Left renal pelvis (tissue), 4 donors: ENCODE measurements at regions not wholly inside any gene's neighbourhood (a gene's known extent, or its start where the extent isn't known, plus 50 kb on each side); places are given as distances from the start of the nearest gene placed in this dataset.
"Not testable (repeated sequence)": the region's sequence is repeated elsewhere in the genome, so short reads cannot be mapped to it uniquely, and the experiment has no call there.

Source experiments
- DNase-seq, 4 donors: peaks; one replicate each; pipeline ENCODE4 v3.0.0-alpha.2; 2013; ENCODE audit warnings: low read depth in 4 of 4, low spot score in 3 of 4

GRCh38 chrX:40260146-40260747 is 162.5 kb upstream of the BCOR start:
- DNase-seq, result no peak

- no peak for DNase-seq
Observed at GRCh38 chrX:40258909-40259308, 161.2 kb upstream of the BCOR start.

GRCh38 chrX:40253771-40254170 is 156.0 kb upstream of the BCOR start:
- DNase-seq, result no peak

GRCh38 chrX:40249582-40249981 is 151.8 kb upstream of the BCOR start:
- DNase-seq, result no peak

DNA sequence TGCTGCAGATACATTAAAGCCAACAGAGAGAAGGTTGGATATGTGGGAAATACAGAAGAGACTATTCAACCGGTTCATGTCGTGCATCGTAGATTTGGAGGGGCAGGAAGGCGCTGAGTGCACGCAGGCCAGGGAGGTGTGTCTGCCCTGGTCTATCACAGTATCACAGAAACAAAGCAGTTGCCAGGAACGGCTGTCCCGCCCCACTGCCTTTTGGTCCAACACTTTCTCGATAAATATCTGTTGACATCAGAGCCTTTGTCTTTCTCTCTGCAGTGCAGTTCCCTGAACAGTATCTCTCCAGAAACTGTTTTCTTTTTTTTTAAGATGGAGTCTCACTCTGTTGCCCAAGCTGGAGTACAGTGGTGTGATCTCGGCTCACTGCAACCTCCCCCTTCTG is 151.1 kb upstream of the BCOR start:
- no peak for DNase-seq

- DNase-seq, result no peak
Observed at GRCh38 chrX:40247848-40248622, 150.3 kb upstream of the BCOR start.

DNA sequence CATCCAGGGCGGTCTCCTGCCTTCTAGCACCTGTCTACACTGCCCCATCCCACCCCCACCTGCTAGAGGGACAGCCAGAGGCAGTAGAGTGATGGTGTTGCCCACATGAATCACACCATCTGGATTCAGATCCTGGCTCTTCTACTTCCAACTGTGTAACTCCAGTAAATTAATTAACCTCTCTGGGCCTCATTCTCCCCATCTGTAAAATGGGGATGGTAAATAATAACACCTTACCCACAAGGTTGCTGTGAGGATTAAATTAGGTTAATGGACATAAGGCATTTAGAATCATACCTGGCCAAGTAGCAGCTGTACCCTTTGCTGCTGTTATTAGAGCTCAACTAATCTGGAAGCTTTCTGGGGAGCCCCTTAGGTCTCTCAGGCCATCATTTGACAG is 149.6 kb upstream of the BCOR start:
- DNase-seq, result no peak

DNA sequence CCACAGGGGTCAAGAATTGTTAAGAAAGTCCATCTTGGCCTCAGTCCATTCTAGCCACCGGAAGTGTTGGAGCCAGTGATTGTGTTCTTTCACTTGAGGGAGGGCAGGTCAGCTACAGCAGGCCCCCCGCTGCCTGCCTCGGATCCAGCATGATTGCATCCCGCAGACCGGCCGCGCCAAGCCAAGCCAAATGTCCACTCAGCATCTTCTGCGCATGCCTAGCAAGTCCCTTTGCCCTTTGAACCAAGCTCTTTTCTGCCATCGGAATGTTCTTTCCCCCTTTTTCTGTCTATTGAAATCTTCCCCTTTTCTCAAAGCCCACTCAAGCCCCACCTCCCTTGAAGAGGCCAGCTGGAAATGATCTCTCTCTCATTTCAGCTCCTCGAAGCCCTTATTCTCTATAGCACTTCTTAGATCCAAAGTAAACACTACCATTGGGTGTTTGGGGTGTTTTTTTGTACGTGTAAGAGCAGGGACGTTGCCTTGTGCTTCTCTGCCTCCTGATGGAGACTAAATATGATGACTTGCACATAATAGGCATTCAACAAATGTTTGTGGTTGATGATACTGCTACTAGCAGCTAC is 147.8 kb upstream of the BCOR start:
- no peak for DNase-seq

DNA sequence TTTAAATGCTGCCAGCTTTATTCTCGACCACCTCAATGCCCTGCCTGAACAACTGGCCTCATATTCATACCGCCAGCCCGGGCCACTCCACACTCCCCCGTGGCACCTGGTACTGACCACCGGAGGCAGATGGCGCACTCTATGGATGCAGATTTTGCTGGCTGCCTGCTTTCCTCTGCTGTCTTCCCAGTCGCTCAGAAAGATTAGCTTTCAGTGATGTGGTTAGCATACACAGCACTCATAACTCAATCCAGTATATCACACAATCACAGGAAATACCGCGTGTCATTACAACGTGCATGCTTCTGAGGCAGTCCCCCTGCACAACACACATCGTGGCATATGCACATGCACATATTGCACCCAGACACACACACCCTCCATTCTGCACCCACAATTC is 147.2 kb upstream of the BCOR start:
- DNase-seq, result no peak

GRCh38 chrX:40243755-40244515 is 146.2 kb upstream of the BCOR start:
- no peak for DNase-seq

DNA sequence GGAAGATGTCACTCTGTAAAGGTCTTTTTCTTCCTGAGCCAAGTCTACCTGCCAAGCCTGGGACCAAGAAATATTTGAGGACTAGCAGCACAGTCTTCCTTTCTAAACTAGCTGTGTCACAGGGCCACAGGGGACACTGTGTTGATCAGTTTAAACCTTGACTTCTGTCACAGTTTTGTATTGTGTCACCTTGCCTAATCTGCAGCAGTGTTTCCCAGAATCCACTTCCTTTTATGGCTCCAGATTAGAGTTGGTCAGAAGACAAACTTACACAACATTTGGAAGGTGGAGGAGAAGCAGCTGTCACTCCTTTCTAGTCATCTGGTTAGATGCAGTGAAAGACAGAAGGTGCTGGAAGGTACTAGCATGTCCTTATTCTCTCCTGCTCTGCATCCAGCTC is 143.1 kb upstream of the BCOR start:
- no peak for DNase-seq

- no peak for DNase-seq
Observed at GRCh38 chrX:40237731-40238178, 140.0 kb upstream of the BCOR start.

DNA sequence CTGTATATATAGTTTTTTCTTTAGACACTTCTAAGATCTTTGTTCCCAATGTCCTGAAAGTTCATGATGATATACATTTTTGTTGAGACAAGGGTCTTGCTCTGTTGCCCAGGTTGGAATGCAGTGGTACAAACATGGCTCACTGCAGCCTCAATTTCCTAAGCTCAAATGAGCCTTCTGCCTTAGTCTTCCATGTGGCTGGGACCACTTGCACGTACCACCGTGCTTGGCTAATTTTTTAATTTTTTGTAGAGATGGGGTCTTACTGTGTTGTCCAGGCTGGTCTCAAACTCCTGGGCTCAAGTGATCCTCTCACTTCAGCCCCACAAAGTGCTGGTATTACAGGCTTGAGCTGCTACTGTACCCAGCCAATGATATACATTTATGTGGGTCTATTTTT is 132.9 kb upstream of the BCOR start:
- no peak for DNase-seq

GRCh38 chrX:40227125-40227524 is 129.4 kb upstream of the BCOR start:
- DNase-seq, result no peak

GRCh38 chrX:40224658-40225057 is 126.9 kb upstream of the BCOR start:
- no peak for DNase-seq

GRCh38 chrX:40222612-40223011 is 124.9 kb upstream of the BCOR start:
- not testable (repeated sequence) for DNase-seq

GRCh38 chrX:40213092-40213491 is 115.3 kb upstream of the BCOR start:
- DNase-seq, result no peak

DNA sequence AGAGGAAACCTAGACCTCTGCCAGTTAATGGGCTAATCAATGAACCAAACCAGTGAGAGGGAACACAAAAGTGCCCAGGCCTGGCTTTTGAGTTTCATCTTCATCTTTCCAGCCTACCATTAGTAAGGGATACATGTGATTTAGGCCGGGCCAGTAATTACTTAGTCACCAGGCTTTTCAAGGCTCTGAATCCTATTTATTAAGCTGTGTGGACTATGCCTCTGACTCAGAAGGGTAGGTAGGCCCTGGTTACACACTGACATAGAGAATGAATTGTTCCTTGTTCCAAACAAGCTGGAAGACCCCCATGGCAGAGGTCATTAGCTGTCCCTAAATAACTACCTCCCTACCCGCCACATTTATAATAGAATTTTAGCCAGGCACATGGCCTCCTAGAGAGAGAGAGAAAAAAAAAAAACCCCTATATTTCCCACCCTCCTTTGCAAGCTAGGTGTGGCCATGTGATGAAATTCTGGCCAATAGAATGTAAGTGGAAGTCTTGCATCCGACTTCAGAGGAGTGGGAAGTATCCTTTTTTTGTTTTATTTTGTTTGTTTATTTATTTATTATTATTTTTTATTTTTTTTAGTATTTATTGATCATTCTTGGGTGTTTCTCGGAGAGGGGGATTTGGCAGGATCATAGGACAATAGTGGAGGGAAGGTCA is 112.3 kb upstream of the BCOR start:
- DNase-seq, result no peak

DNA sequence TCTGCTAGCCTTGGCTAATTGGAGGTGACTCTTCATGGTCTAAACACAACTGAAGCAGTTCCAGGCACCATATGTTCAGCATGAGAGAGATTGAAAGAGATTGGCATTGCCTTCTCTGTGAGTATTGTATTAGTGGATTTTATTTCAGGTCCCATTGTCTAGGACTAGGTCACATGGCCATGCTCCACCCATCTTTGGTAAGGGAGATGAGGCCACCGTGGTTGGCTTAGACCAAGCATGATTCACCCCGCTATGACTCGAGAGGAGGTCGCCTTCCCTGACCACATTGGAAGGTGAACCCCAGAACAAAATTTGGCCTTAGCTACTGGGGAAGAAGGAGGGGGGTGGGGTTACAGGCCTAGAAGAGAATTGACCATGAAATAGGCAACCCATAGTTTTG is 109.9 kb upstream of the BCOR start:
- DNase-seq, result no peak

- DNase-seq, result no peak
Observed at GRCh38 chrX:40205471-40205870, 107.7 kb upstream of the BCOR start.

DNA sequence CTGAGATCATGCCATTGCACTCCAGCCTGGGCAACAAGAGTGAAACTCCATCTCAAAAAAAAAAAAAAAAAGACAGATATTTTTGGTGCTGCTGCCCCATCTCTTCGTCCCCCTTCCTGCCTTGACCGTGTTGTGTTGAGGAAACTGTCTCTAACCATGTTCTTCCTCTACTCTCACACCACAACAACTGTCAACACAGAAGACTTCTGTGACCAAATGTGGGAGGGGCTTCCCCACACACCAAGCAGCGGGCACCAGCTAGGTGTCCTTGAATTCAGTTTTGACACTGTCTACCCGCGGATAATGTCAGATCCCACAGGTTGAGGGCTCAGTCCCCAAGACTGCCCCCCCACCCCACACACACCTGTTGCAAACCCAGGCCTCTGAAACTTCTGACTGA is 104.7 kb upstream of the BCOR start:
- no peak for DNase-seq
